ENCODE measurements at regions not wholly inside any gene's neighbourhood (a gene's known extent, or its start where the extent isn't known, plus 50 kb on each side); places are given as distances from the start of the nearest gene placed in this dataset.

DNA sequence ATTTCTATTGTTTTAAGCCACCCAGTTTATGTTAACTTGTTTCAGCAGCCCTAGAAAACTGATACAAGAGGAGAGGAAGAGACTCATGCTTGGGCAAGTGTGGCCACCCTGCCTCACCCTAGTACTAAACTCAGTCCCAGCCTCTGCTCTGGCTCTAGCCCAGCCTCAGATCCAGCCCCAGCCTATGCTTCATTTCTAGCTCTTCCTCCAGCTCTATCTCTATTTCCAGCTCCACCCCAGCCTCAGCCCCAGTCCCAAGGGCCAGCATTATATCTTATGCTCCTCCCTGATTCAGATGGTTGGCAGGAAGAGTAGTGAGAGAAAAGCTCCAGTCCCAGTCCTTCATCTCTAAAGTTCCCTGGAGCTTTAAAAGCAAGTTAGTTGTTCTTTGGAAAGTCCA, 535.5 kb downstream of the PTPRC start:
- no peak overlapping the region for H3K4me3 ChIP-seq (ENCODE audit: low read length)
- H3K4me1 ChIP-seq (ENCODE audit: low read length), result peaks cover 26% of the 10 kb centered on the region
- H3K9me3 ChIP-seq (ENCODE audit: insufficient read depth, low read length), result no peaks in the 10 kb centered on the region
- H3K27ac ChIP-seq (ENCODE audit: low read length), result no peak overlapping the region
- no peaks in the 10 kb centered on the region for H3K27me3 ChIP-seq (ENCODE audit: low read depth, low read length)
- no peaks in the 10 kb centered on the region for H3K36me3 ChIP-seq (replicated peaks; ENCODE audit: low read depth, low read length)
- H2AFZ ChIP-seq (ENCODE audit: low read depth, low read length), result no peak overlapping the region
- H3K9ac ChIP-seq (ENCODE audit: low read length), result no peak overlapping the region
- no peak for TF ChIP-seq EZH2phosphoT487 (IDR thresholded peaks at IDR 0.05; ENCODE audit: low read depth)
- TF ChIP-seq, protein P1, sequence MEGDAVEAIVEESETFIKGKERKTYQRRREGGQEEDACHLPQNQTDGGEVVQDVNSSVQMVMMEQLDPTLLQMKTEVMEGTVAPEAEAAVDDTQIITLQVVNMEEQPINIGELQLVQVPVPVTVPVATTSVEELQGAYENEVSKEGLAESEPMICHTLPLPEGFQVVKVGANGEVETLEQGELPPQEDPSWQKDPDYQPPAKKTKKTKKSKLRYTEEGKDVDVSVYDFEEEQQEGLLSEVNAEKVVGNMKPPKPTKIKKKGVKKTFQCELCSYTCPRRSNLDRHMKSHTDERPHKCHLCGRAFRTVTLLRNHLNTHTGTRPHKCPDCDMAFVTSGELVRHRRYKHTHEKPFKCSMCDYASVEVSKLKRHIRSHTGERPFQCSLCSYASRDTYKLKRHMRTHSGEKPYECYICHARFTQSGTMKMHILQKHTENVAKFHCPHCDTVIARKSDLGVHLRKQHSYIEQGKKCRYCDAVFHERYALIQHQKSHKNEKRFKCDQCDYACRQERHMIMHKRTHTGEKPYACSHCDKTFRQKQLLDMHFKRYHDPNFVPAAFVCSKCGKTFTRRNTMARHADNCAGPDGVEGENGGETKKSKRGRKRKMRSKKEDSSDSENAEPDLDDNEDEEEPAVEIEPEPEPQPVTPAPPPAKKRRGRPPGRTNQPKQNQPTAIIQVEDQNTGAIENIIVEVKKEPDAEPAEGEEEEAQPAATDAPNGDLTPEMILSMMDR (IDR thresholded peaks at IDR 0.05; ENCODE audit: low read depth, low read length), result no peak
- no peaks in the 10 kb centered on the region for H3K79me2 ChIP-seq (ENCODE audit: low read length)
- no peak overlapping the region for H3K4me2 ChIP-seq (ENCODE audit: low read length)
- H4K20me1 ChIP-seq (ENCODE audit: insufficient read depth, low read length), result no peaks in the 10 kb centered on the region

DNA sequence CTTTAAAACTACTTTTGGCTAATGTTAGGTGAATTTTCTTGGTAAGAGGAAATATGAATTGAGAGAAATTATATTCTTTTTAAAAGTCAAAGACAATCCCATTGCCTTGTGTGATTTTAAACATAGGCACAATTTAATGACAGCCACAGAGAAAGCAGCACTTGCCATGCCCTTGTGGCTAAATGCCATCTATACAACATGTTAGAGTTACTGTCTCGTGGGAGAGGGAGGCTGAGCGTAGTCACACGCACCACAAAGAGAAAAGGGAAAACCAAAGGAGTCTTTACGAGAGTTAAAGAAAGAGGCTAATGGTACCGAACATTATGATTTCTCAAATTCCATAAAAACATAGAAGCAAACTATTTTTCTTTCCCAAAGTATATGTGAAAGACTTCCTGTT, 537.9 kb downstream of the PTPRC start:
- no peaks in the 10 kb centered on the region for H4K20me1 ChIP-seq (ENCODE audit: insufficient read depth, low read length)
- H3K27ac ChIP-seq (ENCODE audit: low read length), result no peak overlapping the region
- no peaks in the 10 kb centered on the region for H3K9me3 ChIP-seq (ENCODE audit: insufficient read depth, low read length)
- H3K36me3 ChIP-seq (replicated peaks; ENCODE audit: low read depth, low read length), result no peaks in the 10 kb centered on the region
- H3K4me2 ChIP-seq (ENCODE audit: low read length), result no peak overlapping the region
- H3K27me3 ChIP-seq (ENCODE audit: low read depth, low read length), result no peaks in the 10 kb centered on the region
- H3K4me3 ChIP-seq (ENCODE audit: low read length), result no peak overlapping the region
- no peaks in the 10 kb centered on the region for H3K79me2 ChIP-seq (ENCODE audit: low read length)
- H3K4me1 ChIP-seq (ENCODE audit: low read length), result peaks cover 26% of the 10 kb centered on the region
- H3K9ac ChIP-seq (ENCODE audit: low read length), result no peak overlapping the region
- no peak overlapping the region for H2AFZ ChIP-seq (ENCODE audit: low read depth, low read length)
- no peak for TF ChIP-seq EZH2phosphoT487 (IDR thresholded peaks at IDR 0.05; ENCODE audit: low read depth)
- TF ChIP-seq, protein P1 (IDR thresholded peaks at IDR 0.05; ENCODE audit: low read depth, low read length), result no peak

DNA sequence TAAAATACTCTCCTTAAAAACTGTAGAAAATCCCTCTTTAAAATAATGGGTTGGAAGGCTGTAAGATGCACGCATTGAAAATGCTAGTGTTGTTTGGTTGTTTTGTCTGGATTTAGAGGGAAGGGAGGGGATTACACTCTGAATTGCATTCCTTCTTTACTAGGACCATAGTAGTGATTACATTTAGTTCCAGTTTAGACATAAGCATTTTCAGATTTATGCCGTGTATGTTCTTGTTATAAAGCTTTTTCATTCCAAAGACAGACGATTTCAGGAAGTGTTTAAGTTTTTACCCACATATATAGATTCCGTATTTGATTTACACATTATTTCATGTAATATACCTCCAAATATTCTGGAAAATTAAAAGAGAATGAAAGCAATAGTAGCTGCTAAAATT, 538.4 kb downstream of the PTPRC start:
- H3K4me2 ChIP-seq (ENCODE audit: low read length), result no peak overlapping the region
- no peak overlapping the region for H2AFZ ChIP-seq (ENCODE audit: low read depth, low read length)
- no peaks in the 10 kb centered on the region for H3K27me3 ChIP-seq (ENCODE audit: low read depth, low read length)
- H3K9ac ChIP-seq (ENCODE audit: low read length), result no peak overlapping the region
- peaks cover 23% of the 10 kb centered on the region for H3K4me1 ChIP-seq (ENCODE audit: low read length)
- no peaks in the 10 kb centered on the region for H3K36me3 ChIP-seq (replicated peaks; ENCODE audit: low read depth, low read length)
- no peaks in the 10 kb centered on the region for H4K20me1 ChIP-seq (ENCODE audit: insufficient read depth, low read length)
- H3K4me3 ChIP-seq (ENCODE audit: low read length), result no peak overlapping the region
- TF ChIP-seq, protein P1 (IDR thresholded peaks at IDR 0.05; ENCODE audit: low read depth, low read length), result no peak
- no peak for TF ChIP-seq EZH2phosphoT487 (IDR thresholded peaks at IDR 0.05; ENCODE audit: low read depth)
- H3K79me2 ChIP-seq (ENCODE audit: low read length), result no peaks in the 10 kb centered on the region
- no peaks in the 10 kb centered on the region; the same call in 1 of the 2 replicates for H3K9me3 ChIP-seq (ENCODE audit: insufficient read depth, low read length)
- no peak overlapping the region for H3K27ac ChIP-seq (ENCODE audit: low read length)

DNA sequence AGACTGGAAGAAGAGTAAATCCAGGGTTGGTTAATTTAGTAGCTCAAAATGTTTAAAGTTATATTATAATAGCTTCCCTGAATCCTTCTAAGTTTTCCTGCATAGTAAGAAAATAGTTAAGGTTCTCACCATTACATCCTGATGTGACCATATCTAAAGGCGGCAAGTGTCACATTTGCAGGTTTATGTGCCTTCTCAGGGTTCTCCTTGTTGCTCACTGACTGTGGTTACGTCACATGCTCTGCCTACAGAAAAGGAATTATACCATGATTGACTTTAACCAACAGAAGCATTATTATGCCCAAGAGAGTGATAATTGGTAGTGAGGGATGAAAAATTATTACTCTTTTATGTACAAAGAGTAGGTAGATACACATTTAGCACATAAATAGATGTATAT, 539.8 kb downstream of the PTPRC start:
- no peak for TF ChIP-seq EZH2phosphoT487 (IDR thresholded peaks at IDR 0.05; ENCODE audit: low read depth)
- TF ChIP-seq, protein P1 (IDR thresholded peaks at IDR 0.05; ENCODE audit: low read depth, low read length), result no peak
- peaks cover 9% of the 10 kb centered on the region for H3K4me1 ChIP-seq (ENCODE audit: low read length)

More for the DNA sequence above, 539.8 kb downstream of the PTPRC start:
- H3K27me3 ChIP-seq (ENCODE audit: low read depth, low read length), result no peaks in the 10 kb centered on the region
- H3K79me2 ChIP-seq (ENCODE audit: low read length), result no peaks in the 10 kb centered on the region
- no peaks in the 10 kb centered on the region for H4K20me1 ChIP-seq (ENCODE audit: insufficient read depth, low read length)
- no peak overlapping the region for H3K4me2 ChIP-seq (ENCODE audit: low read length)
- no peak overlapping the region for H3K4me3 ChIP-seq (ENCODE audit: low read length)
- H3K27ac ChIP-seq (ENCODE audit: low read length), result no peak overlapping the region
- H3K36me3 ChIP-seq (replicated peaks; ENCODE audit: low read depth, low read length), result no peaks in the 10 kb centered on the region
- H3K9me3 ChIP-seq (ENCODE audit: insufficient read depth, low read length), result no peaks in the 10 kb centered on the region; the same call in 1 of the 2 replicates
- no peak overlapping the region for H3K9ac ChIP-seq (ENCODE audit: low read length)
- no peak overlapping the region for H2AFZ ChIP-seq (ENCODE audit: low read depth, low read length)

Measured in OCI-LY3 (cell line).